Choroid plexus epithelial cell (primary cell): ENCODE measurements at regions not wholly inside any gene's neighbourhood (a gene's known extent, or its start where the extent isn't known, plus 50 kb on each side); places are given as distances from the start of the nearest gene placed in this dataset.
A peak's percentile ranks its signal among the peaks of the same experiment; 100 is the strongest.

ENCODE experiments used
- DNase-seq: peaks from one replicate; pipeline ENCODE4 v3.0.0-alpha.2; 2010; ENCODE audit warnings: low read depth
- H3K4me3 ChIP-seq: 2 replicates; pipeline ENCODE4 v1.5.1; 2011; ENCODE audit warnings: low read depth, mild to moderate bottlenecking, control low read depth, low read length, moderate library complexity
- CTCF ChIP-seq: conservative IDR thresholded peaks from 2 replicates; pipeline ENCODE4 v1.5.1; 2011; ENCODE audit warnings: low read depth, mild to moderate bottlenecking, control low read depth, inconsistent platforms, low read length, moderate library complexity

DNA sequence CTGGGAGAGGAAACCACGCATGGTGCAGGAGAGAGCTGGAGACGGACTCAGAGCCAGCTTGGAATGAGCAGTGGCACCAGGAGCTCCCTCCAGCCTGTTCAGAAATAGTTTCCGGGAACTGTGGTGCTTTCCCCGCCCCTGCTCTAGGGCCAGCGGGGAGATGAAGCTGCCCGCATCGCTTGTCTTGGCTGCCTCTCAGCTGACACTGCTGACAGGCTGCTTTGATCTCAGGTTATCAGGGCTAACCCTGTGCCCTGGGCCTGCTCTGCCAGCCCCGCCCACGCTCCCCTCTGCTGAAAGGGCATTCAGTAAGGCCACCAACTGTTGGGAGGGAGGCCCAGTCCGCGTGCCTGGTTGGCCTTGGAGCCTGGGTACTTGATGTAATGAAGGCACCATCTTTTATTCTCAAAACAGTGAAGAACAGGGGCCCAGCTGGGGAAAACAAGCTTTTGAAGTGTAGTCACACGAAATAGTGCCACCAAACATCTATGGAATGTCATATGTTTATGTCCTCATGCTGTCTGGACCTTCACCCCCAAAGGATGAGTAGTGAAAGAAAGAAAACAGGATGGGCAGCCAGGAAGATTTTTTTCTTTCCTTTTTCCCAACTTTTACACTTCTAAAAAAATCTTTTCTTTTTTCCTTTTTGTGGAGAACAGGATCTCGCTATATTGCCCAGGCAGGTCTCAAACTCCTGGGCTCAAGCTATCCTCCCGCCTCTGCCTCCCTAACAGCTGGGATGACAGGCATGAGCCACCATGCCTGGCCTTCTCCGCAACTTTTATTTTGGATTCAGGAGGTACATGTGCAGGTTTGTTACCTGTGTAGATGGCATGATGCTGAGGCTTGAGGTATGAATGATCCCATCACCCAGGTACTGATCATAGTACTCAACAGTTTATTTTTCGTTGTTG lies 115.9 kb upstream of the TBX3 start:
- no peak for TF ChIP-seq CTCF
- no peak overlapping the region for H3K4me3 ChIP-seq
- peak; percentile 32 for DNase-seq

DNA sequence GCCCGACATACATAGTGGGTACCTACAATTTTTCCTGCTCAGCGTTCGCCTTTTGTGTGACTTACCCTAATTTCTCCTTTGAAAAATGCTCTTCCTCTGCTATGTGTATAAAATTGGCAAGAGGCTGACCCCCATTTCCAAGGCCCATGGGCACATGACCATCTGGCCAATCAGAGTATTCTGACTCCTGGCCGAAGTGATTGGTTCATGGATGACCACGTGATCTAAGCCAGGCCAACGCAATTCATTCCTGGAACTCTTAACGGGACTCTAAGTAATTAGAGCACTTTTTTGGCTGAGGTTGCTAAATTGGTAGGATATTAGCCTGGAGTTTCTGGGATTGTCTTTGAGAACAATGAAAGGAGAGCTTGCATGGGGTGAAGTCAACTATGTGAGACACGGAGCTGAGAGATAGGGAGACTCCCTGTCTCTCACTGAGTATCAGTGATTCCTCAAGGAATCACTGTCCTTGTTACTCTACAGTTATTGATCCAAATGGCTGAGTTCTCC lies 110.1 kb upstream of the TBX3 start:
- DNase-seq = no peak
- no peak for TF ChIP-seq CTCF
- H3K4me3 ChIP-seq = no peak overlapping the region

GRCh38 chr12:114790276-114790675 lies 106.3 kb upstream of the TBX3 start:
- TF ChIP-seq CTCF = no peak
- DNase-seq = no peak
- no peak overlapping the region for H3K4me3 ChIP-seq

DNA sequence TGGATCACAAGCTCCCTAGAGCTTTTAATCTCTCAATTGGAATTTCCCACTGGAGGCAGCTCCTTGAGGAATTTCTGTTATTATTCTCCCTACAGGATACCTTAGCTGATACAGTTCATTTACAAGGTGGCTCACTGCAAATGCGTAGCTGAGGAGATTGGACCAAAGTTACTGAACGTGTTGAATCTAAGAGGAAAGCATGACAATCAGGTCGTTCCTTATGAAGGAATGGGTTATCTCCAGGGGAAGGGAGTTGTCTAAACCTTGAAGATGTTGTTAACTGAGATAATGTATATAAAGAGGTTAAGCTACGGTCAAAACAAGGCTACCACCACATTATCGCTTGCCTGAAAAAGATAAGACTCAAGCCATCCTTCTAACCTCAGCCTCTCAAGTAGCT lies 105.8 kb upstream of the TBX3 start:
- no peak for TF ChIP-seq CTCF
- DNase-seq = no peak
- H3K4me3 ChIP-seq = no peak overlapping the region

DNA sequence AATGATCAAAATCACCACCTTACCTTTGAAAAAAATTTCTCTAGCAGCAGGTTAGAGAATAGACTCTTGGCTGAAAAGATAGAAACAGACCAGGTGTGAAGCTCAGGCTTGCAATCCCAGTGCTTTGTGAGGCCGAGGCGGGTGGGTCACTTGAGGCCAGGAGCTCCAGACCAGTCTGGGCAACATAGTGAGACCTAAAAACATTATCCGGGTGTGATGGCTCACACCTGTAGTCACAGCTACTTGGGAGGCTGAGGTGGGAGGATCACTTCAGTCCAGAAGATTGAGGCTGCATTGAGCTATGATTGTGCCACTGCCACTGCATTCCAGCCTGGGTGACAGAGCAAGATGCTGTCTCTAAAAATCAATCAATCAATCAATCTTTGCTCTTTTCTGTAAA lies 105.3 kb upstream of the TBX3 start:
- H3K4me3 ChIP-seq = no peak overlapping the region
- TF ChIP-seq CTCF = no peak
- DNase-seq = no peak

GRCh38 chr12:114784526-114784925 lies 100.6 kb upstream of the TBX3 start:
- no peak overlapping the region for H3K4me3 ChIP-seq
- no peak for TF ChIP-seq CTCF
- no peak for DNase-seq

- no peak for DNase-seq
- H3K4me3 ChIP-seq = no peak overlapping the region
- TF ChIP-seq CTCF = no peak
These were observed 99.2 kb upstream of the TBX3 start for GRCh38 chr12:114783089-114783618.
